ENCODE measurements at regions not wholly inside any gene's neighbourhood (a gene's known extent, or its start where the extent isn't known, plus 50 kb on each side); places are given as distances from the start of the nearest gene placed in this dataset.

GRCh38 chr7:70907259-70908247, 224.4 kb upstream of the GALNT17 start:
- DNase-seq: no peak

DNA sequence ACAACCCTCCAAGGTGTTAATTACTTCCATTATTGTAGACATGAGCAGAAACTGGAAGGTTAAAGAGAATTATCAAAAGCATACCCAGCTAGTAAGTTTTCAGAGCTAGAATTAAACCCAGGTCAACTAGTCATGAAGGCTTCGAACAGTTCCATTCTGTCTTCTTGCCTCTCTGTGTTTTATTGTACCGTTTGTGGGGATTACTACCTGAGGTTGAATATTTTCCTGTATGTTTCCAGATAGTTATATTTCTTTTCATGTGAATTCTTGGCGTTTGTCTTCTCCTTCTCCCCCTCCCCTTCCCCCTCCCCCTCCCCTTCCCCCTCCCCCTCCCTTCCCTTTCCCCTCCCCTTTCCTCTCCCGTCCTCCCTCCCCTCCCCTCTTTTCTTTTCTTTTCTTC, 218.0 kb upstream of the GALNT17 start:
- no peak for DNase-seq

DNA sequence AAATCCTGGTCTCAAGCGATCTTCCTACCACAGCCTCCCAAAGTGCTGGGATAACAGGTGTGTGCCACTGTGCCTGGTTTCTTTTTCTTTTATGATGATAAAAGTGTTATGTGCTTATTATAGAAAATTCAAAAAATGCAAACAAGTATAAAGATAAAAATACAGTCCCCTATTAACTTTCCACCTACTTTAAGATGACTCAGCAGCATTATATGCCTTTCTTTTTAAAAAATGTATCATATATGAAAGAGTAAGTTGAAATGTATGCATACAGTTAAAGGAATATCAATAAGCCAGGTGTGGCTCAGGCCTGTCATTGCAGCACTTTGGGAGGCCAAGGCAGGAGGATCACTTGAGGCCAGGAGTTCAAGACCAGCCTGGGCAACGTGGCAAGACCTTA, 216.9 kb upstream of the GALNT17 start:
- DNase-seq: no peak

DNA sequence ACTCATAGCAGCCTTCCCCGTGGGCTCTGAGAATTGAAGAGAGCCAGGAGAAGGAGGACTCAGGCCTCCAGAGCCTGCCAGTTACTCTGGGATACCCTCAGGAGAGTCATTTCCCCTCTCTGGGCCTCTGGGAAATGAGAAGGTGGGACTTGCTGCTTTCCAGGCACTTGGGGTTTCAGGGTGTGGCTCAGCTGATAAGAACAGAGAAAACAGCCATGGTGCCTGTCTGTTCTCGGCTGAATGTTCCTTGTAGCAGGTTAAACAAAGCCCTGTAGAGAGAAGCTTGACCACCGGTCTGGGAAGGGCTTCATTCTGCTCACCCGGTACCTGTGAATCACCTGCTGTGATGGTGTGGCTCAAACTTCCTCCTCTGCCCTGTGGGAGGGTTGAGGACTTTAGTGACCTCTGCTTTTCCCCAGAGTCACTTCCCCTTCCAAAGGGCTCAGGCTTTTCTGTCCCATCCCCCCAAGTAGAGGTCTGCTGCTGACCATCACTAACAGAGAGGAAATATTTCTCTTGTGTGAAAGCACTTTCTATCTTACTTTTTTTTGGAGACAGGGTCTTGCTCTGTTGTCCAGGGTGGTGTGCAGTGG, 212.4 kb upstream of the GALNT17 start:
- no peak for DNase-seq

DNA sequence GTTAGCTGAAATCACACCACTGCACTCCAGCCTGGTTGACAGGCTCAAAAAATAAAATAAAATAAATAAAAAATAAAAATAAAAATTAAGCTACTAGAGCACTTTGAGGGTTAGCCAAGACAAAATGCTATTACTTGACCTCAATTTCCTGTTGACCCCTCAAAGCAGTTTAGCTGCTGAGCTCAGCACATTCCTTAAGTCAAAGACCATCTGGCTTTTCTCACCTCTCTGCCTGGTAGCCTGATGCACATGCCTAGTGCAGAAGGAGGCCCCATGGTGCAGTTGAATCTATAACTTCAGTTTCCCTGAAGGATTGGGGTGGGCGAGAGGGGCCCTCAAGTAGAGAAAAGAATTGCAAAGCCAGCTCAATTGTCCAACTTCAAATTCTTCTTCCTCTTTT, 211.1 kb upstream of the GALNT17 start:
- peak; percentile 59 for DNase-seq

DNA sequence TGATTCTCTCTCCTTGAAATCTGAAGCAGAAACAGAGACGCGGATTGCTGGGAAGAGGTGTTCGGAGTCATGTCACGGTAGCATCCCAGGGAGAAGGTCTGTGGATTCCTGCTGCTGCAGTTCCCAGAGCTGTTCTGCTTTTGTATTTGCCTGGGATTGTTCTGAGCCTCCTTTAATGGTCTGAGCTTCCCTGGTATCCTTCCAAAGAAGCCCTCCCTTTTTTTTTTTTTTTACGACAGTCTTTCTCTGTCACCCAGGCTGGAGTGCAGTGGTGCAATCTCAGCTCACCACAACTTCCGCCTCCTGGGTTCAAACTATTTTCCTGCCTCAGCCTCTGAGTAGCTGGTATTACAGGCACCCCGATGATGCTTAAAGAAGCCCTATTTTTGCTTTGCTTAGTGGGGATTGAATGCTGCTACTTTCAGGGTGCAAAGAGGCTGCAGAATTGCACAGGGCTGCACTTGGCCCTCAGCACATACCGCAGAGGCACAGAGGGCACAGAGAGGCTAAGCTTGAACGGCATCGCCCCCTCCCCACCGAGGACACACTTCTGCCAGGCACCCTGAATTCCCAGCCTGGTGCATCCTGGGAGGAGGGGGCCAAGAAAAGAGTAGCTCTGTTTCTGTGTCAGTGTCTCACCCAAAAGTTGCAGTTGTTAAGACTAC, 208.6 kb upstream of the GALNT17 start:
- no peak for DNase-seq

GRCh38 chr7:70925411-70926115, 206.4 kb upstream of the GALNT17 start:
- no peak for DNase-seq

DNA sequence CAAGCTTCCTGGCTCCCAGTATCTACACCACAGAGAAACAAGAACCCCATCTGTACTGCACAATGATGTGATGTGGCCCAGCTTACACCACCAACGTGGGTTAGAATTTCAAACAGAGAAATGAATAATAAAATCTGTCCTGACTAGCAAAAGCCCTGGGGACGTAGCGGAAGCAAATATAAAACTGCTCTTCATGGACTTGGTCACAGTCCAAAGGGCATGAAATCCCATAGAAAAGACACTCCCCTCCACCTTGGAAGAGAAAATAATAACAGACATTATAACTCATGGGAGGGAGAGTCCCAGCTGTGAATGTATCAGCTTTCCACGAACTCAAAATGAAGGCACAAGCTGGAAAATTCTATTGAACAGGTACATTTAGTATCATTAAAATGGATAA, 205.3 kb upstream of the GALNT17 start:
- peak; percentile 34 for DNase-seq

GRCh38 chr7:70935311-70935710, 196.6 kb upstream of the GALNT17 start:
- no peak for DNase-seq

GRCh38 chr7:70935854-70936253, 196.1 kb upstream of the GALNT17 start:
- no peak for DNase-seq

- DNase-seq: no peak
These were observed 194.5 kb upstream of the GALNT17 start for GRCh38 chr7:70937424-70937823.

DNA sequence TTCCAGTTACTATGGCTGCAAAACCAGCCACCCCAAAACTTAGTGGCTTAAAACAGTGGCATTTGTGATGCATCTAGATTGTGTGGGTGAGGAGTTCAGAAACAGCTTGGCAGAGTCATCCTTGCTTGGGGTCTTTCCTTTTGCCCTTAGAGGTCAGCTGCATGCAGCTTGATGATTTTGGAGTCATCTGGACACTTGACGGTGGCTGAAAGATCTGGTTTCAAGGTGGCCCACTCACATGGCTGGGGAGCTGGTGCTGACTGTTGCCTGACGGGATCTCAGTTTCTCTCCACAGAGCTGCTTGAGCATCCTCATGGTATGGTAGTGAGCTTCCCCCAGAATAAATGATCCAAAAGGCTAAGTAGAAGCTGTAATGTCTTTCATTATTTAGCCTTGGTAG, 191.3 kb upstream of the GALNT17 start:
- no peak for DNase-seq

GRCh38 chr7:70942791-70943190, 189.2 kb upstream of the GALNT17 start:
- DNase-seq: no peak

DNA sequence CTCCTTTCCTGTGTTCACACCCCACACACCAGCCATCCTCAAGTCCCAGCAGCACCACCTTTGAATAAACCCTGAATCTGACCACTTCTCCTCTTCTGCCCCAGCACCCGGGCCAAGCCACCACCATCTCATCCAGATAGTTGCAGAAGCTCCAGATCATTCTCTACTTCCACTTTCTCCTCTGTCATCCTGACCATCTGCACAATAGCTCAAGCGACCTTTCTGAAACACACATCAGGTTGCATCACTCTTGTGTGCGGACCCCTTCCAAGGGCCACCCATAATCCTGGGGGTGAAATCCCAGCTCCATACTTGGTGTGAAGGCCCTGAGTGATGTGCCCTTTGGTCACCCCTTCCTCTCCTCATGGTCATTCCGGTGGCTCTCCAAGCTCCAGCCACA, 187.4 kb upstream of the GALNT17 start:
- DNase-seq: no peak

- DNase-seq: no peak
These were observed 184.8 kb upstream of the GALNT17 start for GRCh38 chr7:70947181-70947580.

DNA sequence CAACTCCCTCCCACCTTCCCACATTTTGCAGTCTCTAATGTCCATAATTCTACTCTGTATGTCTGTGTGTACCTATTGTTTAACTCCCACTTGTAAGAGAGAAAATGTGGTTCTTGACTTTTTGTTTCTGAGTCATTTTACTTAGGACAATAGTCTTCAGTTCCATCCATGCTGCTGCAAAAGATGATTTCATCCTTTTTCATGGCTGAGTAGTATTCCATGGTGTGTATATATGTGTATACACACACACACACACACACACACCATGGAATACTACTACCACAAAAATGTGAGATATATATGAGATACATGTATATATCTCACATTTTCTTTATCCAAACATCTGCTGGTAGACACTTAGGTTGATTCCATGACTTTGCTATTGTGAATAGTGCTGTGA, 182.1 kb upstream of the GALNT17 start:
- DNase-seq: no peak

- no peak for DNase-seq
These were observed 180.5 kb upstream of the GALNT17 start for GRCh38 chr7:70951271-70951962.

- no peak for DNase-seq
These were observed 179.6 kb upstream of the GALNT17 start for GRCh38 chr7:70952311-70952710.

GRCh38 chr7:70953331-70953741, 178.6 kb upstream of the GALNT17 start:
- peak; percentile 34 for DNase-seq

DNA sequence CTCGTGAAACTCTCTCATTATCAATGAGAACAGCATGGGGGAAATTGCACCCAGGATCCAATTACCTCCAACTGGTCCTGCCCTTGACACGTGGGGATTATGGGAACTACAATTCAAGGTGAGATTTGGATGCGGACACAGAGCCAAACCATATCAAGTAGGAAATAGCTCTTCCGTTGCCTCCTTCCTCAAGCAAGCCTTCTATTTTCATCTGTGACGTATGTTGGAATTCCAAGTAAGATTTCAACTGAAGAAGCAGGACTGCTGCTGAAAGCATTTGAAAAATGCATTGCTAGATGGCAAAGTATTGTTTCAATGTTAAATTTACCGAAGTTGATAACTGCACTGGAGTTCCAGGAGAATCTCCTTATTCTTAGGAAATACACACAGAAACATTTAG, 178.1 kb upstream of the GALNT17 start:
- DNase-seq: peak; percentile 8

GRCh38 chr7:70972693-70973092, 159.3 kb upstream of the GALNT17 start:
- DNase-seq: no peak

- no peak for DNase-seq
These were observed 156.2 kb upstream of the GALNT17 start for GRCh38 chr7:70975754-70976153.
